ENCODE measurements at regions not wholly inside any gene's neighbourhood (a gene's known extent, or its start where the extent isn't known, plus 50 kb on each side); places are given as distances from the start of the nearest gene placed in this dataset.

- DNase-seq: no peak
These were observed 234.1 kb downstream of the CPE start for GRCh38 chr4:165612936-165613335.

DNA sequence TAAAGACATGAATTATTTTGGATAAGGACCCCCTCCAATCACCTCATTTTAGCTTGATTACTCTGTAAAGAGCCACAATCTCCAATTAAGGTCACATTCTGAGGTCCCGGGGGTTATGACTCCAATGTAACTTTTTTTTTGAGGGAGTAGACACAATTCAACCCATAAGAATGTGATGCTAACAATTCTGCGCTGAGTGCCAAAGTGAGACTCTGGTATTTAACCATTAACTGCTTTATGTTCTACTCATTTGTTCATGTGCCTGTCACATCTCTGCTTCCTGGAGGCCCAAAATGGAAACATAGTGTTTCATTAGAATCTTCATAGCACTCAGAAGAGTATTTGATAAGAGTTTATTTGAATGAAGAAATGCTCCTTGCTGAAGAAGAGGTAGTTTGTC is 234.8 kb downstream of the CPE start:
- DNase-seq: no peak

- no peak for DNase-seq
These were observed 242.1 kb downstream of the CPE start for GRCh38 chr4:165620913-165621312.

DNA sequence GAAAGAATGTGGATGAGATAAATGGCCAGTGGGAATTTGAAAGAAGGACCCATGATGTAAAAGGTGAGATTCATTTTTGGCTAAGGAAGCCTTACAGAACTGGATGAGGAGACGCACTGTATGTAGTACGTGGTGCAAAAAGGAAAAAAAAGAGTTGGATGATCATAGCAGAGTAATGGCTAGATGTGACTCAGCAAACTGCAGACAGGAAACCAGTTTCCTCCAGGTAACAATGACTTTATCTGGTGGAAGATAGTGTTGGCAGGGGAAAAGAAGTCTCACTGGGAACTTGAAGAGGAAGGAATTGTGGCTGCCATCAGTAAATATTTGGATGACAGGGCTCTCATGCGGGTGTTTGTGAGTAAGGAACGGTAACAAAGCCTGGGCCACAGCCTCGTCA is 243.2 kb downstream of the CPE start:
- DNase-seq: no peak

- DNase-seq: no peak
These were observed 246.5 kb downstream of the CPE start for GRCh38 chr4:165625281-165625680.

GRCh38 chr4:165626316-165626715 is 246.7 kb upstream of the TLL1 start:
- no peak for DNase-seq

DNA sequence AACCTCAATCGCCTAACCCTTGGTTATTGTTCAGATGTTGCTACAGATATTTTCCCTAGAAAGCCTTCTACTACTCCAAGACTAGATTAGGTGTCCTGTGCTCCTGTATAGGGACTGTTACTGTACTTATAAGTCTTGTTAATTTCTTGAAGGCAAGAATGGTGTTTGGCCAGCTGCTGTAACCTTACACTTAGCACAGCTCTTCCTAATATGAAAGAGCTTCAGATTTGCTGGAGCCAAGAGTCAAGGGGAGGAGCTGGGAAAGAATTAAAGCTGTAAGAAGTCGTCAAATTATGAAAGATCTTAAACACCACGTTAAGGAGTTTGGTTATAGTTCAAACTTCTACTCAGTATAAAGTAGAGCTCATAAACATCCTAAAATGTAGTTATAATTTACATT is 245.9 kb upstream of the TLL1 start:
- DNase-seq: no peak

DNA sequence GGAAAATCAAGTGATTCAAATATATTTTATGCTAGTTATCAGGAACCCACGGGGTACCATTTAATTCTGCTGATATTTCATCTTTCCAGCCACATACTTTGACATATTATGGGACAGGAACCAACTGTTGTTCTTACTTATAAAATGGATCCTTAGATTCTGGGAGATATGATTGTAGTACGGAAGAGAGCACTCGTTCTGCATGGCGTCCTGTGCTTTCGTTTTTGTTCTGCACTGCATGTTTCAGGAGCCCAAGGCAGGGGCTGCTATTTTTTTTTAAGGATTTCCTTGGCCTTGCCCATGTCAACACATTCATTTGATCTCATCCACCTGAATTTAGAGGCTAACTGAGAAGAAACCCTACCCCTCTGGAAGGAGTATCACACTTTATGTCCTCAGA is 245.5 kb upstream of the TLL1 start:
- DNase-seq: no peak

DNA sequence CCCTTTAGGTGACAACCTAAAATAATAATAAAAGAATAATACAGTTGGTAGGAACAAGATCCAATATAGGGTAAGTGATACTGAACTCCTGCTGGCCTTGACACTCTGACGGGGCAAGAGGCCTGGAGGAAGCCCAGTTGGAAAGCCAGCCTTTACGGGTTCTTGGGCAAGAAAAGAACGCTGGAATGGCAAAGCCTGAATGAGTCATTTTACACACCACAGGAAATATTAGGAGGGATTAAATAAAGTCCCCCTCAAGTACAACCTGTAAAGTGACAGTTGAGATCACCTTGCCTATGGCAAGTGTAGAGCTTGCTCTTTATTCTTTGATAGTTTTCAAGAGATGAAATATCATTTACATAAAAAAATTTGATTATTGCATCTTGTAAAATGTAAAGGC is 244.5 kb upstream of the TLL1 start:
- no peak for DNase-seq

DNA sequence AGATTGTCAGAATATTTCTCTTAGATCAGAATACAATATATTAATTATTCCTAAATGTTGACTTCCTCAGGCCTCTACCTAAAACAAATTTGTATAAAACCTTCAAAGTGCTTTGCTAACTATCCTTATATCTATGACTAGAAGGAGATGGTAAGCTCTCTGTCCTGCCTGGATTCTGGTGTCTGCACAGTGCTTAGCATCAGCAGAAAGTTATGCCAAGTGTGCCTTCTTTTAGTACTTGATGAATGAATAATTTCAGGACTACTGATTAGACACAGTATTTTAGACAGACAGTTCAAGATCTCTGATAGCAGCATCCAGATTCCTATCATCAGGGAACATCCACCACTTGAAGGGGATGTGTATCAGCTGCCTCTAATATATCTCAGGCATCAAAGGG is 242.4 kb upstream of the TLL1 start:
- DNase-seq: no peak

- DNase-seq: no peak
These were observed 241.7 kb upstream of the TLL1 start for GRCh38 chr4:165631208-165631894.

DNA sequence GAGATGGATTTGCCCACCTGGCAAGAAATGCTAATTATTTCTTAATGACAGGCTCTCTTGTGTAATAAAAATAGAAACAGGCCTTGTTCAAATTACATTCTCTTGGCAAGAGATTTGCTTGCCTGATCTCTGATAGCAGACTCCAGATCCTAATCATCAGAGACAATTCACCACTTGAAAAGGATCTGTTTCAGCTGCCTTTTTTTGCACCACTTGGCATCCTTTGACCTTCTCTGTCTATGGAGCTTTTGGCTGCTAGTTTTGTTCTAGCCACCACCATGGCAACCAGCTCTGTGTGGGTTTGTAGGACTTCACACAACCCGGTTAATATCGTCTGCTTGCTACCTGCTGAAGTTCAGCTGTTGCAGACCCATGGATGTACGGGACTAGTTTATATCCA is 241.1 kb upstream of the TLL1 start:
- no peak for DNase-seq

GRCh38 chr4:165634766-165635165 is 238.3 kb upstream of the TLL1 start:
- no peak for DNase-seq

- DNase-seq: no peak
These were observed 237.7 kb upstream of the TLL1 start for GRCh38 chr4:165635381-165635780.

- DNase-seq: no peak
These were observed 237.1 kb upstream of the TLL1 start for GRCh38 chr4:165635951-165636350.

- no peak for DNase-seq
These were observed 221.1 kb upstream of the TLL1 start for GRCh38 chr4:165651901-165652300.

GRCh38 chr4:165654556-165654955 is 218.5 kb upstream of the TLL1 start:
- no peak for DNase-seq

- no peak for DNase-seq
These were observed 216.6 kb upstream of the TLL1 start for GRCh38 chr4:165656399-165656798.

- no peak for DNase-seq
These were observed 216.1 kb upstream of the TLL1 start for GRCh38 chr4:165656829-165657490.

- DNase-seq: no peak
These were observed 210.7 kb upstream of the TLL1 start for GRCh38 chr4:165662341-165662740.

DNA sequence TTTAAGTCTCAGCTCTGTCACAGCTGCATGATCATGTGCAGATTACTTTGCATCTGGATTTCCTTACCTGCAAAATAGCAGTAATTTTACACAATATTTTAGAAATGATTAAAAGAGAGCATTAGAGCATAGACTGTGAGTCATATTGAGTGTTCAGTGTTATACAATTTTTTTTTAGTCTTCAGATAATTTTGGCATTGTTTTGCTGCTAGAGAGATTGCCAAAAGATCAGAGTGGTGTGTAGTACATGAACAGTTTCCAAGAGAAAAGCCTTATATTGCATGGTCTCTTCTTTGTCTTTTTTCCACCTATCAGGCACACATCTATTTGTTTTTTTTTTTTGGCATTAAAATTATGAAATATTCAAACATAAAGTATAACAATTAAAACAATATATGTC is 209.6 kb upstream of the TLL1 start:
- no peak for DNase-seq

DNA sequence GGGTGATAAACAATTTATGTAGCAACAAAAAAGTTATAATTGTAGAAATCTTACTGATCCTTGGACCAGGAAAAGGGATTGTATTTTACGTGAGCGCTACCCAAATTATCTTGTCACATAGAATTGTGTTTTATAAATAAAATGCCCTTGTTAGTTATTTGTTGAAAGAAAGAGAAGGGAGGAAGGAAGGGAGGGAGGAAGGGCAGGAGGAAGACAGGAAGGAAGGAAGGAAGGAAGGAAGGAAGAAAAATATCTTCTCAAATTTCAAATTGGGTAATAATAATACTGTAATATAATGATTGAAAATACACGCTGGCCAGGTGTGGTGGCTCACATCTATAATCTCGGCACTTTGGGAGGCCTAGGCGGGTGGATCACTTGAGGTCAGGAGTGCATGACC is 206.2 kb upstream of the TLL1 start:
- DNase-seq: no peak

DNA sequence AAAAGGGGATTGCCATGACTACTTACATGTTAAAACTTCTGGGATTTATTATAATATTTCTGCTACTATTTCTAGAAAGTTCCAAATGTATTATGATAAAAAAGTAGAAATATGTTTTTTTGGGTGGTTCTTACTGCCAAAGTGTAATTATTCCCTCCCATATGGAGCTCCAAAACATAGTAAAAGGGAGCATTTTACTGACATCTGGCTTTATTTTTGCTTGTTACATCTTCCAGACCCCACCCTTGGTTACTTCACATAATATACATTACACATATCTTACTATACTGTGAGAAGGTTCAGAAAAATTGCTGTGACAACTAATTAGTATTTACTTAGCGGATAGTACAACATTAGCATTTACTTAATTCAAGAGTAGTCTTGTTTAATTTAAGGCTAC is 205.1 kb upstream of the TLL1 start:
- no peak for DNase-seq

DNA sequence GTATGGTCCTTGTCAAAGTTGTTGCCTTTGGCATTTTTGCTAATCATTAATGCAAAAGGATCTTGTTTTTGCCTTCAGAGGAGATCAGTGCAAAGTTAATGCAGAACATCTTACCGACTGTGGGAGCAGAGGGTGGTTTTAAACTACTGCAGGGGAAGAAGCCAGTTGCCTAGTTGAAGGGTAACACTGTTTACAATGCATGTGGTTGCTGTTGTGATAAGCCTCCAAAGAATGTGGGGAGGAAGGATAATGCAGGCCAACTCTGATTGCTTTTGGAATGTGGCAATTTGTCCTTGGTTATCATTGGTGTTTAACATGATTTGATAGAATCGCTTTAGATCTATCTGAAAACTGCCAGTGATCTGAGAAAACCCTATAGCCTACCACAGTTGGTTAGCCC is 204.3 kb upstream of the TLL1 start:
- DNase-seq: no peak

GRCh38 chr4:165677081-165677480 is 196.0 kb upstream of the TLL1 start:
- no peak for DNase-seq
